Activated naive CD4-positive, alpha-beta T cell treated with anti-CD3 and anti-CD28 coated beads, Interleukin-2, amount 50 U/mL, for 72 hours (primary cell): ENCODE measurements at regions not wholly inside any gene's neighbourhood (a gene's known extent, or its start where the extent isn't known, plus 50 kb on each side); places are given as distances from the start of the nearest gene placed in this dataset.
A peak's percentile ranks its signal among the peaks of the same experiment; 100 is the strongest.
"Not testable (repeated sequence)": the region's sequence is repeated elsewhere in the genome, so short reads cannot be mapped to it uniquely, and the experiment has no call there.

ENCODE experiments used
- ATAC-seq, 2 donors: fragments of 150-1000 bp; cut with Tn5 transposase; 2 replicates each; pipeline ENCODE4 v1.10.0; 2021; ENCODE audit warnings: mild to moderate bottlenecking in 2 of 2, moderate library complexity in 2 of 2
- DNase-seq, 2 donors: peaks; one replicate each; pipeline ENCODE4 v3.0.0; 2021 to 2022; ENCODE audit warnings: low spot score in 2 of 2
- H3K27ac Mint-ChIP-seq, 2 donors: one replicate each; pipeline ENCODE4 v1.8.0; 2022; ENCODE audit warnings: mild to moderate bottlenecking in 2 of 2, mixed read lengths in 2 of 2
- H3K36me3 Mint-ChIP-seq, 2 donors: one replicate each; pipeline ENCODE4 v1.8.0; 2022; ENCODE audit warnings: mixed read lengths in 2 of 2
- H3K9me3 Mint-ChIP-seq, 2 donors: one replicate each; pipeline ENCODE4 v1.8.0; 2022; ENCODE audit warnings: mixed read lengths in 2 of 2

DNA sequence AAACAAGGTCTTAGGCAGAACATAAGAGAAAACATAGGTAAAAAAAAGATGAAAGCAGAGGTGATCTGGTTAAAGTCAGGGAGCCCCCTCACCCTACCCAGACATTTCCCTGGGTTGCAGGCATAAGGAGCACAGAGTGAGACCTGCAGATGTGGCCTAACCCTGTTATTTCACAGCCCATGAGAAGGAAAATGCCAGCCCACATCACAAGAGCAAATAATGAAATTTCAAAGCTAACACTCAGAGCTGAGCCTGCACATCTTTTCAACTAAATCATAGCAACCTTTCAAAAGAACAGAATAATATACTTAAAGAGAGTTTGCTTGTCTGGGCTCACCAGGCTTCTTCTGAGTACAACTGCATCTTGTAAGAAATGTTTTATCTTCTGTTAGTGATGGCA is 295.4 kb downstream of the RPAP3 start:
- DNase-seq (no peak), ATAC-seq (no peak)
- Mint-ChIP-seq H3K9me3 (peaks cover 11 to 19% of the 10 kb centered on the region in 2 donors), H3K27ac (peak overlapping the region in 1 of 2 donors; percentile 99), H3K36me3 (peaks cover 25 to 26% of the 10 kb centered on the region in 2 donors)

DNA sequence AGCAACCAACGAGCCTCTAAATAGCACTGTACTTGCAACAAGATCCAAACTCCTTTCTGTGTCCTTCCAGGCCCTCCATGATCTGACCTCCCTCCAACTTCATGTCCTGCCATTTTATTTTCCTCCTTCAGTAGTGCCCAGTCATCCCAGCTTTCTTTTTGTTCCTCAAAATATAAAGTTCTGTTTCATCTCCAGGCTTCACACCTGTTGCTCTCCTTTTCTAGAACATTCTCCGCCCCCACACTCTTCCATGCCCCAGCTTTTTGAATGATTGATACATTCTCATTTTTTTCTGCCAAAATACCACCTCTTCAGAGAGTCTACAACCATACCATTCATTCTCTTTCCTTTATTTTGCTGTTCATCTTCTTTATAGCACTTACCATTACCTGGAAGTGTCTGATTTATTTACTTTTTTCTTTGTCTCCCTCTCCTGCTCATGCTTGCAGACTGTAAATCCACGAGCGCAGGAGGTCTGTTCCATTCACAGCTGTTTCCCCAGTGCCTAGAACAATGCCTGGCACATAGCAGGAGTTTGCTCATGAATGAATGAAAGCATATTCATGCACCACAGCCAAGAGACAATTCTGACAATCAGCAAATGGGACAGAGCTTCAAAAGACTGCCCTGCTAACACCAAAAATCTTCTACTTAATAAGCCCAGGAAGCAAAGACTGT is 296.4 kb downstream of the RPAP3 start:
- ATAC-seq (no peak), DNase-seq (no peak)
- peaks cover 15 to 22% of the 10 kb centered on the region in 2 donors for H3K9me3 Mint-ChIP-seq
- H3K27ac Mint-ChIP-seq = peak overlapping the region; percentile 22 to 99
- peaks cover 25 to 26% of the 10 kb centered on the region in 2 donors for H3K36me3 Mint-ChIP-seq

DNA sequence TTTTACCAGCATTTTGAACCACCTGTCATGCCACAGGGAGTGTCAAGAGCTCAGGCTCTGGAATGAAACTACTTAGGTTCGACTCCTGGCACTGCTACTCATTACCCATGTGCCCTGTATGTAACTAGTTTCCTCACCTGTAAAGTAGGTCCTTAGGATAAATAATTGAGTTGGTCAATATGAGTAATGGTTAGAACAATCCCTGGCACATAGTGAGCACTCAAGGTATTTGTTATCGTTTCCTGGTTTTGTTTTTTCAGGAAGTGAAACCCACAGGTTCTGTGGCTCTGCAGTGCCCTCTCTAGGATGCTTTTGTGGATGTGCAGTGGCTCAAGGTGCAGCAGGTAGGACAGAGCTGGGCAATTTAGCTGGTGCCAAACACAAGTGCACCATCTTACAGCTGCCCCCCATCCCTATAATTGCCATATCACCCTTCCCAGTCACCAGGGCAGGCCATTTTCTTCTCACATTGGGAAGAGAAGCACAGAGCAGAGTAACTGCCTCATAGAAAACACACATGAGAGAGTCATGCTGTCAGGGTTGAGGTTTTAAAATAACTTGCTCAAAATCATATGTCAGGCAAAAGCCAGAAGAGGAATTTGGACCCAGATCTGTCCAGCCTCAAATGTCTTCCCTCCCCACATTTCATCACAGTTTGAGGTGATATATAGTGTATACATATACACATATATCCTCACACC is 297.5 kb downstream of the RPAP3 start:
- peak; percentile 31 to 53 for ATAC-seq
- DNase-seq = no peak
- Mint-ChIP-seq H3K9me3 (peaks cover 19 to 24% of the 10 kb centered on the region in 2 donors), H3K27ac (peak overlapping the region in 1 of 2 donors; percentile 80), H3K36me3 (peaks cover 25 to 28% of the 10 kb centered on the region in 2 donors)

DNA sequence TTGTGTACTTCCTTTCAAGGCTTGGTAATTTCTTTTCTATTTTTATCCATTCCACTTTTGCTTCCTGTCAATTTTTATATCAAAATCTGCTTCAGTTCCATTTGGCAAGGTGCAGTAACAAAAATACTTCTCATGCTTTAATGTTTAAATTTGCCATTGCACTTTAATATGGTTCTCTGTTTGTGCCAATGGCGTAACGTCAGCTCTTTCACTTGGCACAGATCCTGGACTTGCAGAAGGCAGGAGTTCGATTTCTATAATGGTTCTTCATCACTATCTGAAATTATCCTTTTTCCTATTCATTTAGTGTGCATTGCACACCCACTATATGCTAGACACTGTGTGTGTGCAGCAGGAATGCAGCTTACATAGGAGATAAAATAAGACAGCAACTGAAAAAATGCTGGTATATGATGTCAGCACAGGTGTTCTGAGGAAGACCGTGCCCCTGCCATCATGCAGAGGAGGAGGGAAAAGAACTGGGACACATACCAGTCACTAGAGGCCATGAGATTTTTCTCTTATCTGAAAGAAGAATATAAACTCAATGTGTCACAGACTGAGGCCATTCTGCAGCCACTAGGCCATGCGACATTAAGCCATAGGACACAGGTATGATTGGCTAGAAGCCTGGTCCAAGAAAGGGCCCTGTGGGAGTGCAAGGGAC is 298.2 kb downstream of the RPAP3 start:
- ATAC-seq = no peak
- Mint-ChIP-seq H3K9me3 (peaks cover 19 to 25% of the 10 kb centered on the region in 2 donors), H3K27ac (peak overlapping the region; percentile 75 to 80), H3K36me3 (peaks cover 28 to 29% of the 10 kb centered on the region in 2 donors)
- no peak for DNase-seq

DNA sequence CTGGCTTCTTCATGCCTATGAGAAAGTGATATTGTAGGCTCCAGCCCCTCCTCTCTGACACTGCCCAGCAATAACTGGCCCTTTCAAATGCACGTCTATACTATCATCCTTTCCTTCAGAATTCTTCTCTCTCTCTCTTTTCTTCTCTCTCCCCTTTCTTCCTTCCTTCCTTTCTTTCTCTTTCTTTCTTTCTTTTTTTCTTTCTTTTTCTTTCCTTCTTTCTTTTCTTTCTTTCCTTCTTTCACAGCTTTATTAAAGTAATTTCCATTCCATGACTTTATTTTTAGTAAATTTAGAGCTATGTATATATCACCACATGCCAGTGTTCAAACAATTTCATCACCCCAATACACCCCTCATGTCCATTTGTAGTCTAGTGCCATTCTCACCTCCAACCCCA is 302.1 kb downstream of the RPAP3 start:
- Mint-ChIP-seq H3K9me3 (peaks cover 34 to 40% of the 10 kb centered on the region in 2 donors), H3K36me3 (peaks cover 52 to 57% of the 10 kb centered on the region in 2 donors), H3K27ac (peak overlapping the region; percentile 15 to 100)
- DNase-seq (no peak), ATAC-seq (no peak)

DNA sequence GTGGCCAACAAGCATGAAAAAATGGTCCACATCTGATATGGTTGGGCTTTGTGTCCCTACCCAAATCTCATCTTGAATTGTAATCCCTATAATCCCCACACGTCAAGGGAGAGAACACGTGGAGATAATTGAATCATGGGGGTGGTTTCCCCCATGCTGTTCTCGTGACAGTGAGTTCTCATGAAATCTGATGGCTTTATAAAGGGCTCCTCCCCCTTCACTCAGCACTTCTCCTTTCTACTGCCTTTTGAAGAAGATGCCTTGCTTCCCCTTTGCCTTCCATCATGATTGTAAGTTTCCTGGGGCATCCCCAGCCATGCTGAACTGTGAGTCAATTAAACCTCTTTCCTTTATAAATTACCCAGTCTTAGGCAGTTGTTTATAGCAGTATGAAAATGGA is 304.6 kb downstream of the RPAP3 start:
- peak in 1 of 2 donors; percentile 69 for ATAC-seq
- Mint-ChIP-seq H3K27ac (peak overlapping the region in 1 of 2 donors; percentile 100), H3K9me3 (peaks cover 34 to 41% of the 10 kb centered on the region in 2 donors), H3K36me3 (peaks cover 53 to 61% of the 10 kb centered on the region in 2 donors)
- DNase-seq = not testable (repeated sequence)

DNA sequence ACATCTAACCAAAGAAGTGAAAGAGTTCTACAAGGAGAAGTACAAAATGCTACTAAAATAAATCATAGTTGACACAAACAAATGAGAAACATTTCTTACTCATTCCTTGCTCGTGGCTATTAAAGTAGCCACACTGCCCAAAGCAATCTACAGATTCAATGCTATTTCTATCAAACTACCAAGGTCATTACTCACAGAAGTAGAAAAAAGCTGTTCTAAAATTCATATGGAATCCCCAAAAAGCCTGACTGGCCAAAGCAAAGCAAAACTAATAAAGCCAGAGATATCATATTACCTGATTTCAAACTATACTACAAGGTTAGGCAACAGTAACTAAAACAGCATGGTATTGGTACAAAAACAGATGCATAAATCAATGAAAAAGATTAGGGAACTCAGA is 305.6 kb downstream of the RPAP3 start:
- DNase-seq (no peak), ATAC-seq (no peak)
- H3K9me3 Mint-ChIP-seq = peaks cover 28 to 36% of the 10 kb centered on the region in 2 donors
- H3K27ac Mint-ChIP-seq = peak overlapping the region in 1 of 2 donors; percentile 100
- H3K36me3 Mint-ChIP-seq = peaks cover 47 to 55% of the 10 kb centered on the region in 2 donors

DNA sequence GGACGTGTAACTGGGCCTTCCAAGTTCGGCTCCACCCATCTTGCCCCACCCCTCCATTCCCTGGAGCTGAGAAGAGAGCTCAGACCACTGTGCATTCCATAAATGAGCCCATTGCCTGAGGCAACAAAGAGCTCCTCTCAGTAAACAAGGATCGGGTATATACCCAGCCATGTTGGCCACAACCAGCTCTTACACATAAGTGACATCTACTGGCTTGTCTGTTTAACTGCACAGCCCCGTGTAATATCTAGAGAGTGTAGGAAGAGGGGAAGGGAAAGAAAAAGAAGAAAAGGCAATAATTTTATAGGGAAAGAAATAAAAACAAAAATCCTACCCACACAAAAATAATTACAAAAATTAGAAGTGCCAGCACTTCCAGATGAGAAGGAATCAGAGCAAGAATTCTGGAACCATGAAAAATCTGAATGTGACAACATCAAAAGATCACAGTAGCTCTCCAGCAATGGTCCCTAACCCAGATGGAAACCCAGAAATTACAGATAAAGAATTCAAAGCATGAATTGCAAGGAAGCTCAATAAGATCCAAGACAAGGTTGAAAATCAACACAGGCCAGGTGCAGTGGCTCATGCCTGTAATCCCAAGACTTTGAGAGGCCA is 308.1 kb downstream of the RPAP3 start:
- DNase-seq = no peak
- peak overlapping the region; percentile 38 to 100 for H3K27ac Mint-ChIP-seq
- peak; percentile 34 to 67 for ATAC-seq
- H3K9me3 Mint-ChIP-seq = peaks cover 20 to 28% of the 10 kb centered on the region in 2 donors
- H3K36me3 Mint-ChIP-seq = peaks cover 41 to 49% of the 10 kb centered on the region in 2 donors

DNA sequence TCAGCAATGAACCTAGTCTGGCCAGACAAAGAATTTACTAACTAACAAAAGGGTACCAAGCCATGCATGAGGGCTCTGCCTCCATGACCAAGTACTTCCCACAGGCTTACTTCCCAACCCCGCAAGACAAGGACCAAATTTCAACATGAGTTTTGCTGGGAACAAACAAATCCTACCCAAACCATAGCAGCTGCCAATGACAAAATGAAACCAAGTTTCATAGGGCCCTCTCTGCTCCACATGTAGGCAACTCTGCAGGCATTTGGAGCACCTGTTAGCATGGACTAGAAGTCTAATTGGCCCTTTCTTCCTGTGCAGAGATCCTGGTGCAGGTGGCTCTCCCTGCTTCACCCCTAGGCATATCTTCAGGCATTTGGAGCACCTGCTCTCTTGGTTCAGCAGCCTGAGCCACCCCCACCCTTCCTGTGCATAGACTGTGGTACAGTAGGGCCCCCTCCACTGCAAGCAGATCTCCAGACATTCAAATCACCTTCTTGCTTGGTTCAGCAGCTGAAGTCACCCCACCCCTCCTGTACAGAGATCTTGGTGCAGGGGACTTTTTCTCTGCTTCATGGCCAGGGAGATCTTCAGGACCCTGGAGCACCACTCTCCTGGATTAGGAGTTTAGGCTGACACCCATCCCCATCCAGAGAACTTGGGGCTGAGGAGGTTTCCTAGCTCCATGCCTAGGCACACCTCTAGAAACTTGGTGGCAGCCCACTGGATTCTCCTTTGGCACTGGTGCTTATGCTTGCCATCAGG is 308.7 kb downstream of the RPAP3 start:
- Mint-ChIP-seq H3K36me3 (peaks cover 37 to 43% of the 10 kb centered on the region in 2 donors), H3K9me3 (peaks cover 20 to 25% of the 10 kb centered on the region in 2 donors), H3K27ac (peak overlapping the region; percentile 100)
- no peak for DNase-seq
- ATAC-seq = peak in 1 of 2 donors; percentile 10

DNA sequence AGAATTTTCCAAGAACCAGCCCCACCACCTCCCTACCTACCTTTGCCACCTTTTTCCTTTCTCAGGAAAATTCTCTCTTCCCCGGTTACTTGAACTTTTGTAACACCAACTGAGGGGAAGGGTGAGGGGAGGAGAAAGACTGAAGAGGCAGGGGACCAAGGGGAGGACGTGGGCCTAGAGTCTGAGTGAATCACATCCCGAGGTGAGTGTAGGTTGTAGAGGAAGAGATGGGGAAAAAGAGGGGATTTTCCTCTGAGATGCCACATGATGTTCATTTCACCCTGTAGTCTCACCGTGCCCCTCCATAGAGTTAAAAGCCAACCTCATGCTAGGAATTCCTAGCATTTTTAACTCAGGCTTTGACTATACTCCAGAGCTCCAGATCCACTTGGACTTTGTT is 311.8 kb downstream of the RPAP3 start:
- H3K27ac Mint-ChIP-seq = peak overlapping the region; percentile 100
- peak; percentile 12 to 42 for ATAC-seq
- DNase-seq = no peak
- H3K9me3 Mint-ChIP-seq = peaks cover 7 to 11% of the 10 kb centered on the region in 2 donors
- H3K36me3 Mint-ChIP-seq = peaks cover 15 to 29% of the 10 kb centered on the region in 2 donors

DNA sequence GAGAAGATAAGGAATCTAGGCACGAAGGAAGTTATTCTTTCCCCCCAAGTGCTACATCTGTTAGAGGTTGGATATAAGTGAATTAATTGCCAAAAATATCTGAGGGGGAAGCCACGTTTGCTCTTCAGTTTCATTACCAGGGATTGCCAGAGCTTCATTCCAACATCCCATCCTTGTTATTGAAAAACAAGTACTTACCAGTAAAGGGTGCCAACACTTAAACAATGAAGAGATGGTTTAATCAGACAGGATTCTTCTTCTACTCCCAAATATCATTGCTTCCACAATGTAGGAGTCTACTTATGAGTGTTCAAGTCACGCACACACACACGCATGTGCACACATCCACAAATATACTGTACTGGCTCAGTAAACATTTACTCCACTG is 312.4 kb downstream of the RPAP3 start:
- DNase-seq = no peak
- Mint-ChIP-seq H3K36me3 (peaks cover 18 to 30% of the 10 kb centered on the region in 2 donors), H3K9me3 (peaks cover 4 to 14% of the 10 kb centered on the region in 2 donors), H3K27ac (peak overlapping the region; percentile 100)
- ATAC-seq = no peak

DNA sequence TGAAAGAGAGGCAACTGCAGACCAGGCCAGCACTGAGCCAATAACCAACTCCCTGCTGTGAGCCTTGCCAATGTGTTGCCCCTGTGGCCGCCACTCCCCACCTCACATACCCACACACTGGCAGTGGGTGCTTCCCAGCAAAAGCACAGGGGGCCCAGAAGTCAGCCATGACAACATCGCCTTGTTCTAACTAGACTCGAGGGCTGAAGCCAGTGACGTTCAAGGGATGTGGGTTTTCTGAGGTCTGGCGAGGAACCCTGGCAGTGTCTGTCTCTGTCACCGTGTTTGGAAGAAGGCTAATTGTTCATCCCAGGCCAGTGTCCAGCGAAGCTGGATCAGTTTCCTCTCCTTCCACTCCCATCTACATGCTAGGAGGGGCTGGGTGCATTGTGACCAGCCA is 311.8 kb upstream of the AMIGO2 start:
- Mint-ChIP-seq H3K27ac (peak overlapping the region; percentile 100), H3K36me3 (peaks cover 14 to 29% of the 10 kb centered on the region in 2 donors)

DNA sequence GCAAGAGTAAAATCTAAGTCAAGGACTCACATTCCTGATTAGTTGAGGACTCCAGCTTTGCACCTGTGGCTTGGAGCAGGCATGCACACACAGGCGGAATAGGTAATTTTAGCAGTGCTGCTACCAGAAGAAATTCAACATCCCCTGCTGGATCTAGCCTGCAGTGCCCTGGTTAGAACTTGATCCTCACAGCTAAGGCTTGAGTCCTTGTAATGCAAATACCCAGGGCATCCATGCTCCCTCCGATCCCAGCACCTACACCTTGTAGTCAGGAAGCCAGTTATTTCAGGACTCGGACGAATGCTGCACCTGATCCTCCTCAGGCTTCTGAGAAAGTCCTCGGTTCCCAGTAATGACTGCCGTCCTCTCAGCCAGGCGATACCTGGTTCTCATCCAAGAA is 309.0 kb upstream of the AMIGO2 start:
- ATAC-seq = no peak
- peak overlapping the region; percentile 85 to 100 for H3K27ac Mint-ChIP-seq
- H3K36me3 Mint-ChIP-seq = peaks cover 20 to 39% of the 10 kb centered on the region in 2 donors
- no peak for DNase-seq
- peaks cover 4 to 19% of the 10 kb centered on the region in 2 donors for H3K9me3 Mint-ChIP-seq

More for the DNA sequence above, 311.8 kb upstream of the AMIGO2 start:
- DNase-seq (peak; percentile 58 to 83), ATAC-seq (peak; percentile 49 to 59)
- peaks cover 4 to 14% of the 10 kb centered on the region in 2 donors for H3K9me3 Mint-ChIP-seq

DNA sequence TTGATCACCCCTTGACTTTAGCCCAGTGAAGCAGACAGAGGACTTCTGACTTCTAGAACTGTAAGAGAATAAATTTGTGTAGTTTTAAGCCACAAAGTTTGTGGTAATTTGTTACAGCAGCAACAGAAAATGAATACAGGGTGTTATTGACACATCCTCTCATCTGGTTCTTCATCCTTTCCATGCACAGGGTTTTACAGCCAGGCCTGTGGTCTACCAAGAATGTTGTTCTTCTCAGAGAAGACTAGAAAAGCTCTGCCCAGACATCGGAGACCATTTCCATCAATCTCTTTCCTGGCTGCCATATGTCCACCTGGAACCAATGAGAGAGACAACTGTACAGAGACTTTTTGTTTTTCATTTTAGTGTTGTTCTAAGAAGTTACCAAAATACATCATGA is 308.2 kb upstream of the AMIGO2 start:
- DNase-seq (no peak), ATAC-seq (no peak)
- Mint-ChIP-seq H3K9me3 (peaks cover 5 to 19% of the 10 kb centered on the region in 2 donors), H3K36me3 (peaks cover 22 to 39% of the 10 kb centered on the region in 2 donors), H3K27ac (peak overlapping the region; percentile 73 to 100)

DNA sequence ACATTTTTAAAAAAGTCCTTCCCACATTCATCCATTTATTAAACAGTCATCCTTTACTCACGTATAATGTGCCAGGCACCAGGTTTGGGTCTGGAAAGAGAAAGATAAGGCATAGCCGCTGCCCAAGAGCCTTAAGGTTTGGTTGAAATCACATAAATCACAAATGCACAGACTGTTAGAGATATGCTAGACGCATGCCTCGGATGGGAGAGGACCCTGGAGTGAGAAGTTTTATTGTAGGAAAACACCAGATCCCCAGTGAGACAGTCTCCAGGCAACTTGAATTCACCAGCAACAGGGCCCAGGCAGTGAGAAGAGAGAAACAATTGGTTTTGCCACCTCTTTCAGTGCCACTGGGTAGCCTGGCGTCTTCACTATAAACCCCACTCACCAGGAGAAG is 305.9 kb upstream of the AMIGO2 start:
- DNase-seq (no peak), ATAC-seq (no peak)
- Mint-ChIP-seq H3K27ac (peak overlapping the region in 1 of 2 donors; percentile 88), H3K36me3 (peaks cover 35 to 54% of the 10 kb centered on the region in 2 donors), H3K9me3 (peaks cover 10 to 28% of the 10 kb centered on the region in 2 donors)

DNA sequence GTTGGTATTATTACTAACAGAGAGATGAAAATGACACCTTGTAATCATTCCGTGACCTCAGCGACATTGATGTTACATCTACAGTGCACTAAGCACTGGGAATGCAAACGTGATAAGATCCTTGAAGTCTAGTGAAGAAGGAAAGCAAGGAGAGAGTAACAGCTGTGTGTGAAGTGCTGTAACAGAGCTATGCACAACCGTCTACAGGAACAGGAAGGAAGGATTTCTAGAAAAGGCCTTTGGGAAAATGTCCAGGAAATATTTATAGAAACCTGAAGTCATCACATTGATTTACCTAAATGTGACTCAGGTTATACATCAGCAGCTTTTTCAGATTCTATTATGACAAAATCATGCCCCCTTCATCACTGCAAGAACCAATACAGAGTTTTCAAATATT is 304.2 kb upstream of the AMIGO2 start:
- H3K27ac Mint-ChIP-seq = peak overlapping the region; percentile 88 to 91
- ATAC-seq = peak; percentile 13 to 41
- no peak for DNase-seq

More for the DNA sequence above, 304.2 kb upstream of the AMIGO2 start:
- H3K9me3 Mint-ChIP-seq = peaks cover 15 to 32% of the 10 kb centered on the region in 2 donors
- H3K36me3 Mint-ChIP-seq = peaks cover 43 to 50% of the 10 kb centered on the region in 2 donors
